OCI-LY1 (cell line): ENCODE measurements at regions not wholly inside any gene's neighbourhood (a gene's known extent, or its start where the extent isn't known, plus 50 kb on each side); places are given as distances from the start of the nearest gene placed in this dataset.

Source experiments
- H2AFZ ChIP-seq: fragments of 200-600 bp; sonication (generic), shearing (Covaris generic); 2 replicates; pipeline ENCODE4 v1.6.0; 2014; ENCODE audit warnings: antibody characterized with exemption, mild to moderate bottlenecking, low read length
- H3F3A ChIP-seq: fragments of 200-600 bp; sonication (generic), shearing (Covaris generic); 2 replicates; pipeline ENCODE4 v1.6.0; 2014; ENCODE audit warnings: mild to moderate bottlenecking, antibody characterized with exemption, low read length, moderate library complexity; ENCODE audit not compliant: insufficient read depth
- H3K27ac ChIP-seq: fragments of 200-600 bp; sonication (generic); 2 replicates; pipeline ENCODE4 v1.5.1; 2014; ENCODE audit warnings: low read length, mixed run types, mild to moderate bottlenecking, low read depth; ENCODE audit not compliant: poor library complexity, severe bottlenecking
- H3K27me3 ChIP-seq: fragments of 200-600 bp; sonication (generic); 2 replicates; pipeline ENCODE4 v1.6.0; 2014; ENCODE audit warnings: antibody characterized with exemption, mild to moderate bottlenecking, low read length, moderate library complexity; ENCODE audit not compliant: insufficient read depth
- H3K36me3 ChIP-seq: fragments of 200-600 bp; sonication (generic); 2 replicates; pipeline ENCODE4 v1.6.1; 2014; ENCODE audit warnings: mild to moderate bottlenecking, antibody characterized with exemption, low read length, moderate library complexity, mixed read lengths; ENCODE audit not compliant: insufficient read depth
- H3K4me1 ChIP-seq: fragments of 200-600 bp; sonication (generic); 2 replicates; pipeline ENCODE4 v1.5.1; 2014; ENCODE audit warnings: mild to moderate bottlenecking, low read length, moderate library complexity; ENCODE audit not compliant: insufficient read depth, severe bottlenecking
- H3K4me2 ChIP-seq: fragments of 200-600 bp; sonication (generic), shearing (Covaris generic); 2 replicates; pipeline ENCODE4 v1.6.1; 2014; ENCODE audit warnings: low read length
- H3K4me3 ChIP-seq: fragments of 200-600 bp; sonication (generic); 2 replicates; pipeline ENCODE4 v1.5.1; 2014; ENCODE audit warnings: low read length, low read depth, mild to moderate bottlenecking, mixed read lengths; ENCODE audit not compliant: poor library complexity, severe bottlenecking
- H3K79me2 ChIP-seq: fragments of 200-600 bp; shearing (Covaris generic); 2 replicates; pipeline ENCODE4 v1.6.1; 2016; ENCODE audit warnings: mixed run types, low read length, mixed read lengths; ENCODE audit not compliant: insufficient read depth
- H3K9ac ChIP-seq: fragments of 200-600 bp; sonication (generic), shearing (Covaris generic); 2 replicates; pipeline ENCODE4 v1.6.1; 2014; ENCODE audit warnings: mild to moderate bottlenecking, low read length, mixed read lengths
- H3K9me2 ChIP-seq: fragments of 200-600 bp; sonication (generic), shearing (Covaris generic); 2 replicates; pipeline ENCODE4 v1.6.1; 2014; ENCODE audit warnings: low read depth, mild to moderate bottlenecking, low read length, mixed read lengths
- H3K9me3 ChIP-seq: fragments of 200-600 bp; shearing (Covaris generic); 2 replicates; pipeline ENCODE4 v1.6.1; 2014; ENCODE audit warnings: low read length, mixed read lengths
- H4K20me1 ChIP-seq: fragments of 200-600 bp; sonication (generic), shearing (Covaris generic); 2 replicates; pipeline ENCODE4 v1.6.0; 2016; ENCODE audit warnings: mild to moderate bottlenecking, low read length; ENCODE audit not compliant: insufficient read depth
- CTCF ChIP-seq: fragments of 200-600 bp; sonication (generic), shearing (Covaris generic); IDR thresholded peaks from 2 replicates; pipeline ENCODE4 v1.5.1; 2017; ENCODE audit warnings: mild to moderate bottlenecking, antibody characterized with exemption, low read length, moderate library complexity, mixed read lengths
- EZH2 ChIP-seq: fragments of 200-600 bp; sonication (generic), shearing (Covaris generic); IDR thresholded peaks from 2 replicates; pipeline ENCODE4 v1.8.0; 2017; ENCODE audit warnings: borderline replicate concordance, mixed run types, mild to moderate bottlenecking, antibody characterized with exemption, low read length, moderate library complexity, mixed read lengths

- Histone ChIP-seq H3K9me3 (no peaks in the 10 kb centered on the region), H3K4me1 (no peaks in the 10 kb centered on the region)
- TF ChIP-seq CTCF (no peak), EZH2 (no peak)
Measured at GRCh38 chr13:82447416-82448077, 1434.7 kb downstream of the SLITRK1 start.

GRCh38 chr13:82439159-82439904 lies 1442.9 kb downstream of the SLITRK1 start:
- H3F3A ChIP-seq, result no peaks in the 10 kb centered on the region
- H3K27ac ChIP-seq, result no peak overlapping the region
- TF ChIP-seq EZH2 (no peak), CTCF (no peak)

More at GRCh38 chr13:82447416-82448077, 1434.7 kb downstream of the SLITRK1 start:
- Histone ChIP-seq H3K79me2 (no peaks in the 10 kb centered on the region), H3K9ac (no peak overlapping the region), H3K36me3 (no peaks in the 10 kb centered on the region), H4K20me1 (no peaks in the 10 kb centered on the region), H3K4me3 (no peak overlapping the region), H2AFZ (no peak overlapping the region), H3K27me3 (no peaks in the 10 kb centered on the region), H3F3A (no peaks in the 10 kb centered on the region), H3K9me2 (no peaks in the 10 kb centered on the region), H3K4me2 (no peak overlapping the region), H3K27ac (no peak overlapping the region)

GRCh38 chr13:82438320-82438719 lies 1444.0 kb downstream of the SLITRK1 start:
- Histone ChIP-seq H3K4me2 (no peak overlapping the region), H3K27me3 (no peaks in the 10 kb centered on the region), H3K36me3 (no peaks in the 10 kb centered on the region), H2AFZ (no peak overlapping the region), H4K20me1 (no peaks in the 10 kb centered on the region), H3K79me2 (no peaks in the 10 kb centered on the region), H3K4me3 (no peak overlapping the region), H3K9me3 (no peaks in the 10 kb centered on the region), H3K9me2 (no peaks in the 10 kb centered on the region), H3F3A (no peaks in the 10 kb centered on the region), H3K9ac (no peak overlapping the region), H3K4me1 (no peaks in the 10 kb centered on the region), H3K27ac (no peak overlapping the region)
- TF ChIP-seq CTCF (no peak), EZH2 (no peak)

More at GRCh38 chr13:82439159-82439904, 1442.9 kb downstream of the SLITRK1 start:
- Histone ChIP-seq H3K36me3 (no peaks in the 10 kb centered on the region), H3K4me1 (no peaks in the 10 kb centered on the region), H3K4me2 (no peak overlapping the region), H4K20me1 (no peaks in the 10 kb centered on the region), H3K79me2 (no peaks in the 10 kb centered on the region), H3K9me2 (no peaks in the 10 kb centered on the region), H3K27me3 (no peaks in the 10 kb centered on the region), H2AFZ (no peak overlapping the region), H3K9me3 (no peaks in the 10 kb centered on the region), H3K9ac (no peak overlapping the region), H3K4me3 (no peak overlapping the region)
